ENCODE measurements at regions not wholly inside any gene's neighbourhood (a gene's known extent, or its start where the extent isn't known, plus 50 kb on each side); places are given as distances from the start of the nearest gene placed in this dataset.

- no peak for DNase-seq
Measured at GRCh38 chr2:14554849-14555545, 77.5 kb upstream of the LRATD1 start.

- no peak for DNase-seq
Measured at GRCh38 chr2:14557111-14557510, 75.4 kb upstream of the LRATD1 start.

DNA sequence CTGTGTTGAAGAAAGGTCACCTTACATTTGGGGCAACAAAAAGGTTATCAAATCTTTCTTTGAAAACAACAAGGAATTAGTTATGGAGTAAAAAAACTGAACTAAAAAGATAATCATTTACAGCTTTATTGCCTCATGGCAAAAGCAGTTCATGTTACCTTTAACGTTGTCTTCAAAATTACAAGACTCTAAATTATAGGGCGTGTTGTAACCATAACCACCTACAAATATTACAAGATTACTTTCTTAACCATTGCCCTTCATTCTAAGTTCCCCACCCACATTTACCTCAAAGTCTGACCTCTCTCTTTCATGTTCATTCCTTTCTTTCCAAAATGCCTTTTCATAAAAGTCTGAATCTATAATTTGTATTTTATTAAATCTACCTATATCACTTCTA, 74.6 kb upstream of the LRATD1 start:
- DNase-seq: no peak

DNA sequence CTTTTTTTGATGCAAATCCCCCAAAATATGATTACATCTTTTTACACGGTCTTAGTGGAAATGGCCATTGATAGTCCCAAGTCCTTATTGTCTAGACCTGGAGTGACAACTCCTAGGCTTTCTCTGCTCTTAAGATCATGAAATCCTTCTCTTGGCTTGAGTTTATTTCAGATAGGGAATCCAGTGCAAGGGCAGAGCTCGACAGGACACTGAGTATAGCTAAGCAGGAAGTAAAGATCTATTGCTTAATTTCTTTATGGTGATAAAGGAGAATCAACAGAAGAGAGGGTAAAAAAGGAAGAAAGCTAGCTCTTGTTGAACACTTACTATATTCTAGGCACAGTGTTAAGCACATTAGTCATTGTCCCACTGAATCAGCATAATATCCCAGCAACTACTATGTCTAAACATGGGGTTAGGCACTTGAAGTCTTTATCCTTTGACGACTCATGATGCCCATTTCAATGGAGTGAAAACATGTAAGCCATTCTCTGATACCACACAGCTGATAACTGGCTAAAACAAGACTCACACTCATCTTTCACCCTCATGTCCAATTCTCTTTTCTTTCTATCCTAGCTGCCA, 74.1 kb upstream of the LRATD1 start:
- no peak for DNase-seq

- no peak for DNase-seq
Measured at GRCh38 chr2:14560716-14561115, 71.8 kb upstream of the LRATD1 start.

DNA sequence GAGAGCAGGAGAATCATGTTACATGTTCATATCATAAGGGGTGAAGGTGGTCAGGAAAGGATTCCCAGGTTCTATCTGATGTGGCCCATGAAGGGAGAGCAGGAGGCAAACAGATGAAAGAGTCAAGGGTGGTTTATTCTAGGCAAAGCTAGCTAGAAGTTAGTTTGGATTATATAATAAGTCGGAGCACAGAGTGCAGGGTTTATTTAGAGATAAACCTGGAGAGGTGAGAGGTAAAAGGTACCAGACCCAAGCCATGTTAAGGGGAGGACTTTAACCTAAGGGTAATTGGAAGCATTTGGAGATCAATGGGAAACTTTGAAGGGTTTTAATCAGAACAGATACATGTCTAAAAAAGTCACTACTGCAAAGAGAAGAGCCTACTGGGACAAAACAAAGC, 69.2 kb upstream of the LRATD1 start:
- DNase-seq: no peak

DNA sequence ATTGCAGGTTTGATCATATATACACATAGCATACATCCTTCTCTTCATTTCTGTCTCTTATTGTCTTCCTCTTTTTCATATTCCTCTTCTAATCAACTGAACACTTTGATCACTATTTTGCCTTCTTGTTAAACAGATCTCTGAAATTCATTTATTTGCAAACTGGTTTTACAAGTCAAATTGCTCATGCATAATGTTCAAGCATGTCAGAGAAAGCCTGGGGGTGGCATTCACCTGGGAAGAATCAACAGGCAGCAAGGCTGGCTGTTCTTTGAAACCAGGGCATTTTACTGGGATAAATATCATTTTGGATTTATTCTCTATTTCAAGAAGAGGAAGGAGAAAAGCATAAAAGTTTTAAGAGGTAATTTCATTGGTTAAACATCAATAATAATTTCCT, 66.9 kb upstream of the LRATD1 start:
- DNase-seq: no peak

GRCh38 chr2:14567561-14567960, 65.0 kb upstream of the LRATD1 start:
- DNase-seq: no peak

DNA sequence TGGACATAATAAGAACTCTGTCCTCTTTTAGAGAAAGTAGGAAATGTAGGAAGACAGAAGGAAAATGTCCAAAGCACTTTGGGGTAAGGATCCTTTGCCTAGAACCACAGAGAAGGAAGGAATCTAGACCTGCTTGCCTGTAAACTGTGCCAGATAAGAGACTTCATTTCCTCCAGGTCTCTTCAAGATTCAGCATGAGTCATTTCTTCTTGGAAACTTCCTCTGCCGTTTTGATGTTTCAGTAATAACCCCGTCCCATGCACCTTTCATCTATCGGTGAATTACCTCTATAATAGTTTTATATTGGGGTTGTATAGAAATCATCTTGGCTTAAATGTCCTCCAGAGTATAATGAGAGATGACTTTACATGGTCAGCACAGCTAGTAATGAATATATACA, 63.2 kb upstream of the LRATD1 start:
- no peak for DNase-seq

DNA sequence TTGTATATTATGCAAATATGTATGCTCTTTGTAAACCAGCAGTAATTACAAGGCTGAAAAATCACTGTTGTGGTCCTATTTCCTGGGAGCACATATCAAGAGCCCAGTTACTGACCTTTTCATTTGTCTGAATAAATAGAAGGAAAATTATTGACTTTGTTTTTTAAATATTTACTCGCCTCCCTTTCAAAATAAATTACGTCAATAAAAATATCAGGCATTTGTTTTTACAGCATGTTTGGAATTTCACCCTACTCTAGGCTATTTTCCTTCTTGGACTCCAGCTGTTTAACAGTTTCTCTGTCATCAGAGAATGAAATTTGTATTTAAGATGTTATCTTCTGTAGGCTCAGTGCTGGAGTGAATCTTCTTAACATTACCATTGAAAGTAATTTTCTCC, 59.9 kb upstream of the LRATD1 start:
- DNase-seq: no peak

DNA sequence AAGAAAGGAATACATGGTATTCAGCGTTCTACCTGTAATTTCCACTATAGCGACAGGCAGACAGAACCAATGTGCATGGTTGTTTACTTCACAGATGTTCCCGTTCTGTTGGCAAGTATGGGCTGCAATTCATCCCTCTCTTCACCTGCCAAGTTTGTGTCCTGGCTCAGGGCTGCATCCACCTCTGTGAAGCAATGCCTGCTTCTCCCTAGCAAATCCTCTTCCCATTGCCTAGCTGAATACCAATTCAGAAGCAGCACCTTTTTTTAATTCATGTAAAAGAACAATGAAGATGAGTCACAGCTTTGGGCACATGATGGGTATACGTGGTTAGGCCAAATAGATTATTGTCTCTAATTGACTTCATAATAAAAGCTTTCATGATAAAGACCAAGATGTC, 54.7 kb upstream of the LRATD1 start:
- DNase-seq: no peak

Measured in CD4-positive, alpha-beta T cell treated with Interleukin-6 for 4 hours (primary cell).